CD4-positive, alpha-beta T cell treated with Interleukin-4 for 1 hour (primary cell): ENCODE measurements at regions not wholly inside any gene's neighbourhood (a gene's known extent, or its start where the extent isn't known, plus 50 kb on each side); places are given as distances from the start of the nearest gene placed in this dataset.
"Not testable (repeated sequence)": the region's sequence is repeated elsewhere in the genome, so short reads cannot be mapped to it uniquely, and the experiment has no call there.

Experiments used
- DNase-seq, 2 donors: peaks; one replicate each; pipeline ENCODE4 v3.0.0-alpha.2; 2020 to 2022

- DNase-seq: no peak
Measured at GRCh38 chr18:8882632-8883408, 177.5 kb downstream of the MTCL1 start.

- DNase-seq: no peak
Measured at GRCh38 chr18:8883409-8883668, 178.0 kb downstream of the MTCL1 start.

GRCh38 chr18:8887877-8888276 is 182.5 kb downstream of the MTCL1 start:
- DNase-seq: not testable (repeated sequence)

GRCh38 chr18:8889489-8889888 is 184.1 kb downstream of the MTCL1 start:
- DNase-seq: no peak

GRCh38 chr18:8890503-8890902 is 185.1 kb downstream of the MTCL1 start:
- DNase-seq: not testable (repeated sequence)

GRCh38 chr18:8890957-8891464 is 185.7 kb downstream of the MTCL1 start:
- DNase-seq: no peak

- DNase-seq: no peak
Measured at GRCh38 chr18:8893221-8893620, 187.9 kb downstream of the MTCL1 start.

- DNase-seq: no peak
Measured at GRCh38 chr18:8893628-8894231, 188.4 kb downstream of the MTCL1 start.

- no peak for DNase-seq
Measured at GRCh38 chr18:8894823-8895222, 189.5 kb downstream of the MTCL1 start.

- DNase-seq: no peak
Measured at GRCh38 chr18:8895341-8895740, 190.0 kb downstream of the MTCL1 start.

GRCh38 chr18:8895987-8896619 is 190.7 kb downstream of the MTCL1 start:
- DNase-seq: no peak

- DNase-seq: no peak
Measured at GRCh38 chr18:8899000-8899399, 193.6 kb downstream of the MTCL1 start.

- DNase-seq: no peak
Measured at GRCh38 chr18:8900552-8900951, 195.2 kb downstream of the MTCL1 start.

GRCh38 chr18:8901019-8901418 is 195.7 kb downstream of the MTCL1 start:
- DNase-seq: no peak

GRCh38 chr18:8904316-8904715 is 198.2 kb upstream of the NDUFV2 start:
- no peak for DNase-seq

GRCh38 chr18:8908792-8909510 is 193.5 kb upstream of the NDUFV2 start:
- no peak for DNase-seq

- DNase-seq: no peak
Measured at GRCh38 chr18:8910186-8910822, 192.2 kb upstream of the NDUFV2 start.

- no peak for DNase-seq
Measured at GRCh38 chr18:8910843-8911242, 191.7 kb upstream of the NDUFV2 start.

- peak in 1 of 2 donors; percentile 13 for DNase-seq
Measured at GRCh38 chr18:8911408-8912340, 190.8 kb upstream of the NDUFV2 start.

- DNase-seq: peak in 1 of 2 donors; percentile 61
Measured at GRCh38 chr18:8912348-8913326, 189.9 kb upstream of the NDUFV2 start.
